H1 (cell line): ENCODE measurements at regions not wholly inside any gene's neighbourhood (a gene's known extent, or its start where the extent isn't known, plus 50 kb on each side); places are given as distances from the start of the nearest gene placed in this dataset.

Experiments used
- ASH2L ChIP-seq: fragments of 200-600, 300-600 bp; sonication (generic); IDR thresholded peaks from one replicate; pipeline ENCODE4 v1.7.1; 2017; ENCODE audit warnings: low read length
- CTBP2 ChIP-seq: IDR thresholded peaks from 2 replicates; pipeline ENCODE4 v1.7.0; 2011; ENCODE audit warnings: borderline replicate concordance, mild to moderate bottlenecking, moderate library complexity, mixed read lengths, low read length; ENCODE audit not compliant: insufficient read depth, insufficient read length
- FOSL1 ChIP-seq: IDR thresholded peaks from 2 replicates; pipeline ENCODE4 v1.6.1; 2011; ENCODE audit warnings: mild to moderate bottlenecking, low read depth, low read length, moderate library complexity; ENCODE audit not compliant: insufficient read depth
- JUN ChIP-seq: IDR thresholded peaks from 2 replicates; pipeline ENCODE4 v1.6.1; 2011; ENCODE audit warnings: low read depth, mild to moderate bottlenecking, improper control_type of control experiment, low read length
- MAFK ChIP-seq: IDR thresholded peaks from 2 replicates; pipeline ENCODE4 v1.6.1; 2012; ENCODE audit warnings: low read depth, mild to moderate bottlenecking, improper control_type of control experiment, low read length
- PHF8 ChIP-seq: fragments of 200-600 bp; sonication (generic); conservative IDR thresholded peaks from 2 replicates; pipeline ENCODE4 v1.7.1; 2012; ENCODE audit warnings: low read depth, mild to moderate bottlenecking, inconsistent platforms, low read length, moderate library complexity
- SAP30 ChIP-seq: fragments of 300-600 bp; sonication (generic); IDR thresholded peaks from 2 replicates; pipeline ENCODE4 v1.7.1; 2012; ENCODE audit warnings: low read length, moderate library complexity, mild to moderate bottlenecking, inconsistent platforms; ENCODE audit not compliant: insufficient read depth, insufficient replicate concordance
- SIN3A ChIP-seq, 2 experiments: IDR thresholded peaks in 1 of 2; conservative IDR thresholded peaks in 1 of 2; 2 replicates each; pipeline ENCODE4 v1.6.1; 2011 to 2012; ENCODE audit warnings: low read length in 2 of 2, improper control_type of control experiment in 1 of 2, low read depth in 1 of 2, mild to moderate bottlenecking in 1 of 2
- TAF1 ChIP-seq: IDR thresholded peaks from 2 replicates; pipeline ENCODE4 v1.6.1; 2011; ENCODE audit warnings: mild to moderate bottlenecking, low read depth, low read length
- TAF7 ChIP-seq: optimal IDR thresholded peaks from 2 replicates; pipeline ENCODE3; 2011; ENCODE audit warnings: low read depth, mild to moderate bottlenecking, inconsistent platforms, low read length, moderate library complexity, borderline replicate concordance
- TF ChIP-seq, protein P1 (sequence below): IDR thresholded peaks from 2 replicates; pipeline ENCODE4 v1.6.1; 2012; ENCODE audit warnings: low read length, inconsistent platforms

GRCh38 chr12:114046236-114046998, 80.3 kb upstream of the RBM19 start (continued):
- TF ChIP-seq, protein P1, sequence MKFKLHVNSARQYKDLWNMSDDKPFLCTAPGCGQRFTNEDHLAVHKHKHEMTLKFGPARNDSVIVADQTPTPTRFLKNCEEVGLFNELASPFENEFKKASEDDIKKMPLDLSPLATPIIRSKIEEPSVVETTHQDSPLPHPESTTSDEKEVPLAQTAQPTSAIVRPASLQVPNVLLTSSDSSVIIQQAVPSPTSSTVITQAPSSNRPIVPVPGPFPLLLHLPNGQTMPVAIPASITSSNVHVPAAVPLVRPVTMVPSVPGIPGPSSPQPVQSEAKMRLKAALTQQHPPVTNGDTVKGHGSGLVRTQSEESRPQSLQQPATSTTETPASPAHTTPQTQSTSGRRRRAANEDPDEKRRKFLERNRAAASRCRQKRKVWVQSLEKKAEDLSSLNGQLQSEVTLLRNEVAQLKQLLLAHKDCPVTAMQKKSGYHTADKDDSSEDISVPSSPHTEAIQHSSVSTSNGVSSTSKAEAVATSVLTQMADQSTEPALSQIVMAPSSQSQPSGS, result no peak
- TF ChIP-seq TAF7 (no peak), FOSL1 (no peak), MAFK (no peak), ASH2L (no peak), SIN3A (conservative IDR thresholded peaks at IDR 0.05 in 1 of 2, IDR thresholded peaks at IDR 0.05 in 1 of 2; ENCODE audit: low read depth in 1 of 2, low read length in 2 of 2) (no peak), PHF8 (no peak), SAP30 (no peak), CTBP2 (no peak), JUN (no peak), TAF1 (no peak)
- TF ChIP-seq, all 59 proteins: peak for 0
